Esophagus muscularis mucosa (tissue), 3 donors: ENCODE measurements at regions not wholly inside any gene's neighbourhood (a gene's known extent, or its start where the extent isn't known, plus 50 kb on each side); places are given as distances from the start of the nearest gene placed in this dataset.

ENCODE experiments used
- CTCF ChIP-seq, 3 experiments: fragments of 200-600 bp in 2 of 3; fragments of 450-650 bp in 1 of 3; sonication (generic) in 2 of 3; IDR thresholded peaks; one replicate each; pipeline ENCODE4 v1.5.1; 2017 to 2019; ENCODE audit warnings: antibody characterized with exemption in 3 of 3, mild to moderate bottlenecking in 2 of 3, moderate library complexity in 1 of 3
- POLR2AphosphoS5 ChIP-seq, 2 donors: sonication (generic); formaldehyde crosslinking; IDR thresholded peaks; one replicate each; pipeline ENCODE4 v1.6.1; 2017; ENCODE audit warnings: antibody characterized with exemption in 2 of 2

GRCh38 chr7:16098585-16099179, 322.7 kb downstream of the CRPPA start:
- TF ChIP-seq CTCF (IDR thresholded peaks at IDR 0.05), result peak; percentile 47 to 71 (median 55)
- TF ChIP-seq POLR2AphosphoS5 (IDR thresholded peaks at IDR 0.05), result no peak
